Caco-2 (cell line): ENCODE measurements at regions not wholly inside any gene's neighbourhood (a gene's known extent, or its start where the extent isn't known, plus 50 kb on each side); places are given as distances from the start of the nearest gene placed in this dataset.

Experiments used
- BruUV-seq: library from RNA; stranded (reverse); fragments of 400-500 nt; replicated peaks from 2 replicates; lab custom pipeline; 2021; lab: Mats Ljungman, UMichigan
- CTCF ChIA-PET: fragments of 300-600 bp; sonication (Branson Sonifier 250); formaldehyde crosslinking; loops from one replicate; lab custom pipeline; 2022; ENCODE audit warnings: antibody characterized with exemption; lab: Charles Lee
- POLR2A ChIA-PET: fragments of 300-600 bp; sonication (Branson Sonifier 250); formaldehyde crosslinking; loops from one replicate; lab custom pipeline; 2022; ENCODE audit warnings: antibody characterized with exemption; lab: Charles Lee
- DNase-seq, 2 experiments: peaks; one replicate each; pipeline versions ENCODE4 v3.0.0 to v3.0.0-alpha.2; 2020 to 2022
- H3K27me3 ChIP-seq: replicated peaks from 2 replicates; pipeline ENCODE4 v1.6.0; 2011; ENCODE audit warnings: low read length; ENCODE audit not compliant: control insufficient read depth, insufficient read depth
- H3K36me3 ChIP-seq: 2 replicates; pipeline ENCODE4 v1.5.1; 2011; ENCODE audit warnings: low read length; ENCODE audit not compliant: control insufficient read depth, insufficient read depth
- H3K4me1 ChIP-seq: fragments of 250-450 bp; sonication (Bioruptor Pico); 2 replicates; pipeline ENCODE4 v1.5.1; 2020; ENCODE audit warnings: mild to moderate bottlenecking
- H3K4me3 ChIP-seq: 2 replicates; pipeline ENCODE4 v1.5.1; 2011; ENCODE audit warnings: low read depth, mild to moderate bottlenecking, control low read depth, low read length
- H3K9me3 ChIP-seq: fragments of 250-450 bp; sonication (Bioruptor Pico); 2 replicates; pipeline ENCODE4 v1.5.1; 2020; ENCODE audit warnings: mild to moderate bottlenecking, moderate library complexity
- H3K27ac Mint-ChIP-seq: one replicate; pipeline ENCODE4 v1.8.0; 2022; ENCODE audit warnings: mixed read lengths; ENCODE audit not compliant: unreplicated experiment
- H3K27me3 Mint-ChIP-seq: one replicate; pipeline ENCODE4 v1.8.0; 2022; ENCODE audit warnings: mixed read lengths; ENCODE audit not compliant: insufficient read depth, unreplicated experiment
- H3K36me3 Mint-ChIP-seq: one replicate; pipeline ENCODE4 v1.8.0; 2022; ENCODE audit warnings: mild to moderate bottlenecking, mixed read lengths; ENCODE audit not compliant: insufficient read depth, unreplicated experiment
- H3K4me1 Mint-ChIP-seq: one replicate; pipeline ENCODE4 v1.8.0; 2022; ENCODE audit warnings: low read depth, mixed read lengths; ENCODE audit not compliant: unreplicated experiment
- H3K4me3 Mint-ChIP-seq: one replicate; pipeline ENCODE4 v1.8.0; 2022; ENCODE audit warnings: mild to moderate bottlenecking, moderate library complexity, mixed read lengths; ENCODE audit not compliant: unreplicated experiment
- H3K9me3 Mint-ChIP-seq: one replicate; pipeline ENCODE4 v1.8.0; 2022; ENCODE audit warnings: mixed read lengths; ENCODE audit not compliant: unreplicated experiment
- CTCF ChIP-seq, 2 experiments: fragments of 200-600 bp in 1 of 2; IDR thresholded peaks; 1 replicate in 1 of 2; 2 replicates in 1 of 2; pipeline versions ENCODE4 v1.5.1 to v1.8.0; 2011 to 2022; ENCODE audit warnings: antibody characterized with exemption in 1 of 2, control low read depth in 1 of 2, inconsistent platforms in 1 of 2, low read depth in 1 of 2, low read length in 1 of 2, mild to moderate bottlenecking in 1 of 2, moderate library complexity in 1 of 2; ENCODE audit not compliant: insufficient read depth in 1 of 2, severe bottlenecking in 1 of 2, unreplicated experiment in 1 of 2
- intact Hi-C: fragments of 100-400 bp; cut with micrococcal nuclease; formaldehyde crosslinking; loops from one replicate; pipeline ENCODE4 v1.10.0; 2022; ENCODE audit not compliant: unreplicated experiment

GRCh38 chr15:37701230-37701629 is 233.2 kb upstream of the TMCO5A start:
- Histone ChIP-seq H3K4me3 (no peak overlapping the region), H3K9me3 (no peaks in the 10 kb centered on the region), H3K27me3 (no peaks in the 10 kb centered on the region), H3K4me1 (no peaks in the 10 kb centered on the region), H3K36me3 (no peaks in the 10 kb centered on the region)
- Mint-ChIP-seq H3K27ac (no peak overlapping the region), H3K4me3 (no peak overlapping the region), H3K27me3 (no peaks in the 10 kb centered on the region), H3K4me1 (no peaks in the 10 kb centered on the region), H3K36me3 (no peaks in the 10 kb centered on the region), H3K9me3 (no peaks in the 10 kb centered on the region)
- intact Hi-C loops: no loop called here
- BruUV-seq: no TSS peak
- CTCF ChIA-PET: no interaction called here
- no peak for DNase-seq
- TF ChIP-seq CTCF (IDR thresholded peaks at IDR 0.05; ENCODE audit: insufficient read depth in 1 of 2, low read depth in 1 of 2, low read length in 1 of 2, severe bottlenecking in 1 of 2, unreplicated experiment in 1 of 2): no peak
- POLR2A ChIA-PET: no interaction called here

- BruUV-seq: no TSS peak
- H3K9me3 Mint-ChIP-seq: peaks cover 10% of the 10 kb centered on the region
- Histone ChIP-seq H3K27me3 (no peaks in the 10 kb centered on the region), H3K9me3 (peaks cover 3% of the 10 kb centered on the region; the same call in 1 of the 2 replicates), H3K36me3 (no peaks in the 10 kb centered on the region), H3K4me1 (no peaks in the 10 kb centered on the region), H3K4me3 (no peak overlapping the region)
- CTCF ChIA-PET: no interaction called here
- H3K4me1 Mint-ChIP-seq: no peaks in the 10 kb centered on the region
- TF ChIP-seq CTCF (IDR thresholded peaks at IDR 0.05; ENCODE audit: insufficient read depth in 1 of 2, low read depth in 1 of 2, low read length in 1 of 2, severe bottlenecking in 1 of 2, unreplicated experiment in 1 of 2): no peak
- peak in 1 of 2 experiments; percentile 1 for DNase-seq
- no peaks in the 10 kb centered on the region for H3K36me3 Mint-ChIP-seq
- H3K27me3 Mint-ChIP-seq: no peaks in the 10 kb centered on the region
- POLR2A ChIA-PET: no interaction called here
- H3K4me3 Mint-ChIP-seq: no peak overlapping the region
- H3K27ac Mint-ChIP-seq: no peak overlapping the region
- intact Hi-C loops: no loop called here
Observed at GRCh38 chr15:37709669-37710068, 224.8 kb upstream of the TMCO5A start.

- H3K4me1 Mint-ChIP-seq: no peaks in the 10 kb centered on the region
- H3K27ac Mint-ChIP-seq: no peak overlapping the region
- Histone ChIP-seq H3K4me1 (no peaks in the 10 kb centered on the region), H3K4me3 (no peak overlapping the region), H3K36me3 (no peaks in the 10 kb centered on the region), H3K27me3 (no peaks in the 10 kb centered on the region), H3K9me3 (peaks cover 3% of the 10 kb centered on the region; the same call in 1 of the 2 replicates)
- intact Hi-C loops: no loop called here
- no peak for TF ChIP-seq CTCF (IDR thresholded peaks at IDR 0.05; ENCODE audit: insufficient read depth in 1 of 2, low read depth in 1 of 2, low read length in 1 of 2, severe bottlenecking in 1 of 2, unreplicated experiment in 1 of 2)
- no TSS peak for BruUV-seq
- H3K4me3 Mint-ChIP-seq: no peak overlapping the region
- H3K36me3 Mint-ChIP-seq: no peaks in the 10 kb centered on the region
- H3K27me3 Mint-ChIP-seq: peaks cover 15% of the 10 kb centered on the region
- H3K9me3 Mint-ChIP-seq: peaks cover 10% of the 10 kb centered on the region
- ChIA-PET CTCF (no interaction called here), POLR2A (no interaction called here)
- DNase-seq: no peak
Observed at GRCh38 chr15:37715101-37715500, 219.3 kb upstream of the TMCO5A start.
